ENCODE measurements at regions not wholly inside any gene's neighbourhood (a gene's known extent, or its start where the extent isn't known, plus 50 kb on each side); places are given as distances from the start of the nearest gene placed in this dataset.
"Not testable (repeated sequence)": the region's sequence is repeated elsewhere in the genome, so short reads cannot be mapped to it uniquely, and the experiment has no call there.

GRCh38 chr14:43175896-43176295 lies 1331.2 kb downstream of the FSCB start:
- no peak for DNase-seq

- no peak for DNase-seq
Observed at GRCh38 chr14:43172899-43173548, 1334.1 kb downstream of the FSCB start.

- no peak for DNase-seq
Observed at GRCh38 chr14:43169722-43170121, 1337.4 kb downstream of the FSCB start.

GRCh38 chr14:43168371-43168925 lies 1338.6 kb downstream of the FSCB start:
- no peak for DNase-seq

GRCh38 chr14:43166163-43166562 lies 1340.9 kb downstream of the FSCB start:
- DNase-seq = no peak

GRCh38 chr14:43165651-43166050 lies 1341.4 kb downstream of the FSCB start:
- DNase-seq = no peak

GRCh38 chr14:43161477-43161876 lies 1345.6 kb downstream of the FSCB start:
- no peak for DNase-seq

- no peak for DNase-seq
Observed at GRCh38 chr14:43157661-43158060, 1349.4 kb downstream of the FSCB start.

GRCh38 chr14:43155924-43156323 lies 1351.2 kb downstream of the FSCB start:
- no peak for DNase-seq

- no peak for DNase-seq
Observed at GRCh38 chr14:43155258-43155657, 1351.8 kb downstream of the FSCB start.

- DNase-seq = no peak
Observed at GRCh38 chr14:43147485-43147884, 1359.6 kb downstream of the FSCB start.

GRCh38 chr14:43145361-43145760 lies 1361.7 kb downstream of the FSCB start:
- DNase-seq = no peak

- DNase-seq = no peak
Observed at GRCh38 chr14:43143106-43143505, 1364.0 kb downstream of the FSCB start.

- no peak for DNase-seq
Observed at GRCh38 chr14:43141636-43142191, 1365.4 kb downstream of the FSCB start.

- DNase-seq = no peak
Observed at GRCh38 chr14:43140453-43140852, 1366.6 kb downstream of the FSCB start.

- DNase-seq = no peak
Observed at GRCh38 chr14:43135877-43136411, 1371.1 kb downstream of the FSCB start.

- no peak for DNase-seq
Observed at GRCh38 chr14:43132441-43132840, 1374.6 kb downstream of the FSCB start.

GRCh38 chr14:43128429-43128828 lies 1378.7 kb downstream of the FSCB start:
- not testable (repeated sequence) for DNase-seq

- not testable (repeated sequence) for DNase-seq
Observed at GRCh38 chr14:43127874-43128273, 1379.2 kb downstream of the FSCB start.

GRCh38 chr14:43123544-43123943 lies 1383.5 kb downstream of the FSCB start:
- no peak for DNase-seq

GRCh38 chr14:43119672-43120071 lies 1387.4 kb downstream of the FSCB start:
- no peak for DNase-seq

- DNase-seq = no peak
Observed at GRCh38 chr14:43116341-43116740, 1390.7 kb downstream of the FSCB start.

- DNase-seq = no peak
Observed at GRCh38 chr14:43105305-43105704, 1401.8 kb downstream of the FSCB start.
